ENCODE measurements at regions not wholly inside any gene's neighbourhood (a gene's known extent, or its start where the extent isn't known, plus 50 kb on each side); places are given as distances from the start of the nearest gene placed in this dataset.

DNA sequence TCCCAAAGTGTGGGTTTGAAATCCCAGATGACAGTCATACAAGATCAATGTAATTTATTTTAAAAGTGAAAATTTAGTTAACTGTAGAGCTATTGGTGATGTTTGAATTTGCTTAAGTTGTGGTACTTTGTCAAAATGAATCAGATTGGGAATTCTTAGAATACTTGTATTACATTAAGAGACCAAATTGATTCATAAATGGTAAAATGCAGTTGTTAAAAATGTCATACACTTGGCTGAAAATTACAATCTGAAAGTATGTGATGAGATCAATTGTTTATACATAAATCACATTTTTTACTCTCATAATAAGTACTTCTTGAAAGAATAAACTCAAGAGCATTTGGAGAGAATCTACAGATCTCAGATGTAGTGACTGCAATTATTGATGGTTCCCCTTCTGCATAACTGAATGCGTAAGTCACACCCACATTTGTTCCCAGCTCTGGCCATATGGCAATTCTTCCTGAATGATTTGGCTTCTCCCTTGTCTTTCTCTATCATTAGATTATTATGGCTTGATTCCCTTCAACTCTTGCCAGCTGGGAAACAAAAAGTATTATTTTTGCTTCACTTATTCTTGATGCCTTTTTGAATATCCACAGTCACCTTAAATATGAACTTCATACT, 558.5 kb downstream of the CPS1 start:
- peak; percentile 32 for DNase-seq (ENCODE audit: extremely low read depth, low read depth)
- TF ChIP-seq, protein P1, sequence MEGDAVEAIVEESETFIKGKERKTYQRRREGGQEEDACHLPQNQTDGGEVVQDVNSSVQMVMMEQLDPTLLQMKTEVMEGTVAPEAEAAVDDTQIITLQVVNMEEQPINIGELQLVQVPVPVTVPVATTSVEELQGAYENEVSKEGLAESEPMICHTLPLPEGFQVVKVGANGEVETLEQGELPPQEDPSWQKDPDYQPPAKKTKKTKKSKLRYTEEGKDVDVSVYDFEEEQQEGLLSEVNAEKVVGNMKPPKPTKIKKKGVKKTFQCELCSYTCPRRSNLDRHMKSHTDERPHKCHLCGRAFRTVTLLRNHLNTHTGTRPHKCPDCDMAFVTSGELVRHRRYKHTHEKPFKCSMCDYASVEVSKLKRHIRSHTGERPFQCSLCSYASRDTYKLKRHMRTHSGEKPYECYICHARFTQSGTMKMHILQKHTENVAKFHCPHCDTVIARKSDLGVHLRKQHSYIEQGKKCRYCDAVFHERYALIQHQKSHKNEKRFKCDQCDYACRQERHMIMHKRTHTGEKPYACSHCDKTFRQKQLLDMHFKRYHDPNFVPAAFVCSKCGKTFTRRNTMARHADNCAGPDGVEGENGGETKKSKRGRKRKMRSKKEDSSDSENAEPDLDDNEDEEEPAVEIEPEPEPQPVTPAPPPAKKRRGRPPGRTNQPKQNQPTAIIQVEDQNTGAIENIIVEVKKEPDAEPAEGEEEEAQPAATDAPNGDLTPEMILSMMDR (IDR thresholded peaks at IDR 0.05; ENCODE audit: low read depth, low read length): no peak

DNA sequence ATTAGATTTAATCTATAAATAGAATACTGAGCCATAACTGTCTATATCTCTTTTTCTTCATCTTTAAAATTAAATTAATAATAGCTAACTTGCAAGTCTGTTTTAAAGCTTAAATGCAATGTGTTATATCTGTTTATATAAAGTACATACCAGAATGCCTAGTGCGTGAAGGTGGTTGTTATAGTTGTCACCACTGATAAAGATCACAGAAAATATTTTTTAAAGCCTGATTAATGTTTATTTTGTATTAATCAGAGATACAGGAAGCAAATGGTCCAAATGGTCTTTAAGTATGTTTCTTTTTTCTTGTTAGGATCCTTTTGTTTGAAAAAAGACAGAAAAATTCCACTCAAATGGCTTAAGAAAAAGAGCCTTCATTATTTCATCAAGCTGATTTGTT, 560.6 kb downstream of the CPS1 start:
- TF ChIP-seq, protein P1 (IDR thresholded peaks at IDR 0.05; ENCODE audit: low read depth, low read length): no peak
- DNase-seq (ENCODE audit: extremely low read depth, low read depth): no peak

- DNase-seq (ENCODE audit: extremely low read depth, low read depth): no peak
- TF ChIP-seq, protein P1 (IDR thresholded peaks at IDR 0.05; ENCODE audit: low read depth, low read length): no peak
These were observed 569.9 kb downstream of the CPS1 start for GRCh38 chr2:211126256-211126655.

DNA sequence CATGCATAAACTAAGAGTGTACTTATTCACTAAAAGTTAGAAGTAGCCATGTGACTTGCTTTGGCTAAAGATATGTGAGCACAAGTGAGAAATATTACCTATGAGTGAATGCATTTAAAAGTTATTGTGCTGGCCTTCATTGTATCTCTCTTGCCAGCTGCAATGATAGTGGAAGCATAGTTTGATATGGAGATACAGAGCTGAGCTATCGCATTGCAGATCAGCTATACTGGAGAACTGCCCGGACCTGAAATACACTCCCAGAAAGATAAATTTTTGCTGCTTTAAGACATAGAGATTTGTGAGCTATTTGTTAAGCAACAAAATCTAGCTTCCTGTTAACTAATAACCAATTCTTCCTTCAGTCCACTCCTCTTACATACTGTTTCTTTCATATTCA, 571.1 kb downstream of the CPS1 start:
- no peak for DNase-seq (ENCODE audit: extremely low read depth, low read depth)

DNA sequence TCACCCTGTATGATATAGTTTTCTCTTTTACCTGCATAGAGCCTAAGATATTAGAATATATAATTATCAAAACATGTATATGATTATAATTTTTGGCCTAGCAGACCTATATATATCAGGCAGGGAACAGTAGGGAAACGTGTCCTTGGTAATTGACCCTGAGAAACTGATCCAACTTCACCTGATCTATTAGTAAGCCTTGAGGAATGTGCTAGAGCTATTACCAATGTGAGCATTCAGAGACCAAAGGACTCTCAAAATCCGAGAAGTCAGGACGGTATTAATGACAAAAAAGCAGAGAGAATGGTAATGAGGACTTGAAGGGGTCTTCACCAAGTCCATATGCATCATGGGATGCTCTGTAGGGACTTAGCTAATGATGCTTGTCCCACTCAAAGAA, 571.9 kb downstream of the CPS1 start:
- no peak for DNase-seq (ENCODE audit: extremely low read depth, low read depth)
- TF ChIP-seq, protein P1 (IDR thresholded peaks at IDR 0.05; ENCODE audit: low read depth, low read length): no peak

More for the DNA sequence above, 571.1 kb downstream of the CPS1 start:
- TF ChIP-seq, protein P1 (IDR thresholded peaks at IDR 0.05; ENCODE audit: low read depth, low read length): no peak

GRCh38 chr2:211129798-211130197, 573.4 kb downstream of the CPS1 start:
- TF ChIP-seq, protein P1 (IDR thresholded peaks at IDR 0.05; ENCODE audit: low read depth, low read length): no peak

GRCh38 chr2:211132046-211132445, 575.6 kb downstream of the CPS1 start:
- no peak for DNase-seq (ENCODE audit: extremely low read depth, low read depth)
- TF ChIP-seq, protein P1 (IDR thresholded peaks at IDR 0.05; ENCODE audit: low read depth, low read length): no peak

More at GRCh38 chr2:211129798-211130197, 573.4 kb downstream of the CPS1 start:
- DNase-seq (ENCODE audit: extremely low read depth, low read depth): no peak

Measured in AG09319 (cell line).